ENCODE measurements at regions not wholly inside any gene's neighbourhood (a gene's known extent, or its start where the extent isn't known, plus 50 kb on each side); places are given as distances from the start of the nearest gene placed in this dataset.

- TF ChIP-seq CTCF (IDR thresholded peaks at IDR 0.05) = no peak
- no peak for TF ChIP-seq POLR2A (IDR thresholded peaks at IDR 0.05)
Observed at GRCh38 chr3:113113361-113113760, 98.0 kb upstream of the BOC start.

Data from esophagus squamous epithelium (tissue), 4 donors.